Activated CD4-positive, CD25-positive, alpha-beta regulatory T cell treated with anti-CD3 and anti-CD28 coated beads, Interleukin-2, amount 50 U/mL, for 24 hours (primary cell): ENCODE measurements at regions not wholly inside any gene's neighbourhood (a gene's known extent, or its start where the extent isn't known, plus 50 kb on each side); places are given as distances from the start of the nearest gene placed in this dataset.
"Not testable (repeated sequence)": the region's sequence is repeated elsewhere in the genome, so short reads cannot be mapped to it uniquely, and the experiment has no call there.

Experiments used
- ATAC-seq, 2 donors: fragments of 150-1000 bp; cut with Tn5 transposase; one replicate each; pipeline ENCODE4 v1.10.0; 2021; ENCODE audit warnings: mild to moderate bottlenecking in 1 of 2, moderate library complexity in 1 of 2

DNA sequence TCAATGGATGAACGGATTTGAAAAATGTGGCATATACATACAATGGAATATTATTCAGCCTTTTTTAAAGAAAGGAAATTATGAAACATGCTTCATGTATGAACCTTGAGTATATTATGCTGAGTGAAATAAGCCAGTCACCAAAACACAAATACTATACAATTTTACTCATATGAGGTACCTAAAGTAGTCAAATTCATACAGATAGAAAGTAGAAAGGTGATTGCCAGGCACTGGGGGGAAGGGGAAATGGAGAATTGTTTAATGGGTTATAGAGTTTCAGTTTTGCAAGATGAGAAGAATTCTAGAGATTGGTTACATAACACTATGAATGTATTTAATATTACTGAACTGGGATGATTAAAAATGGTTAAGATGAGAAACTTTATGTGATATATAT lies 171.4 kb downstream of the TMTC3 start:
- ATAC-seq: peak; percentile 17 to 24

DNA sequence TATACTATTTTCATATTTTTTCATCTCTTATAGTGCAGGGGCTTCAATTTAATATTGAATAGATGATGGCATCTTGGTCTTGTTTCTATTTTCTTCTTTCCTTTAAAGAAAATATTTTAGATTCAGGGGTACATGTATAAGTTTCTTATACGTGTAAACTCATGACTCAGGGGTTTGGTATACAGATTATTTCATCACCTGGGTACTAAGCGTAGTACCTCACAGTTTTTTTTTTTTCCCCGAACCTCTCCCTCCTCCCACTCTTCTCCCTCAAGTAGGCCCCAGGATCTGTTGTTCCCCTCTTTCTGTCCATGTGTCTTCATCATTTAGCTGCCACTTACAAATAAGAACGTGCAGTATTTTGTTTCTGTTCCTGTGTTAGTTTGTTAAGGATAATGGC lies 172.6 kb downstream of the TMTC3 start:
- ATAC-seq: no peak

DNA sequence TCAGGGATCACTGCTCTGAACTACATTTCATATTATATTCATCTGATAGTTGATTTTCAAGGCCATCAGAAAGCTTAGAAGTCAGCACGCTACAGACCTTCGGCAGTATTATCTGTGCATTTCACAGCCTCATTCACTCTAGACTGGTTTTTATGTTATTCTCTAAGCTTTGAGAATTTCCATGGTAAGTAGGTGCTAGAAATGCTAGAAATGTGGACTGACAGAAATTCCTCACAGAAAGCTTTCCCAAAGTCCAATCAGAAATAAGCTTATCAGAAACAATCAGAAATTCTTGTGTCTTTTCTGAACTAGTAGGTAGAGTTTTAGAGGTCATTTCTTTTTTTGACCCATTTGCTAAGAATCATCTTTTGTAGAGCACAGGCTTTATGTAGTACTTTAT lies 176.6 kb downstream of the TMTC3 start:
- no peak for ATAC-seq

DNA sequence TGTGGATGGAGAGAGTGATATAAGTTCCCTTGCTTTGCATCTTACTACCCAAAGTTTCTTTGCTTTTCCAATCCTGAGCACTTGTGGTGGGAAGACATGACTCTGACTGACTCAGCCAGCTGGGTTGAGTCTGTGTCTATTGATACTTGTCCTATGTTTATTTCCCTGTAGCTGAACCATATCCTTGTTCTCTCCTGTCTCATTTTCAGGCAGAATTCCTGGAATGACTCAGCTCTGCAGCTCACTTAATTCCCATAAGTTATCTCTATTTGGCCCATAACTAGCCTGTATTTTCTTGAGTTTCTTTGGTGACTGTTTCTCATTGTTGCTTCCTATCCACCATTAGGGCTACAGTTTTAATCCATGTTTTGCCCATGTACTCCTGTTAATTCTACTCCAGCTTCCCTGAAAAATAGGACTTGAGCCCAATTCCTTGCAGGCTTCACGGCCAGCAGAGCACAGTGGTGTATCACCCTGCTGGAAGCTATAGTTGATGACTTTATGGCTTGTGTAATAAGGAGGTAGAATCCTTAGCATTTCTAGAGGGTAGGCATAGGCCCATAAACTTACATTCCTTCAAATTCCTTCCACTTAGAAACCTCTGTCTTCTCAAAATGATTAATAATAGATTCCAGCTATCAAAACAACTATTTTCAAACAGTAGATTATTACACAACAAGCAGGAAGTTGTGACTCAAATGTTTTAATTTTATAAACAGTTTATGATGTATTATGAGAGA lies 183.1 kb downstream of the TMTC3 start:
- ATAC-seq: no peak

DNA sequence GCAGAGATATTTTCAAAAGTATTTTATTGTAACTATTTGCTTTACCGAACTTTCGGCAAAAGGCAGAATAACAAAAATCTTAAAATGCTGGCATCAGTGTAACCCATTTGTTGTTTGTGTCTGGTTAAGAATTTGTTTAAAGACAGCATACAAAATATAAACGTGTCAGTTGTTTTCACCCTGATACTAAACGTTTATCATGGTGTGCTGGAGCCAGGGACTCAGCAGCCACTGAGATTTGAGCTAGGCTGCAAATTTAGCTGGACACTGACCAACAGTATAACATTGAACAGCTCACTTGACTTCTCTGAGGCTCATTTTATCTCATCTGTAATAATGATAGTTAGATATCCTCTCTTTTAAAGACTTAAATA lies 183.7 kb downstream of the TMTC3 start:
- no peak for ATAC-seq

DNA sequence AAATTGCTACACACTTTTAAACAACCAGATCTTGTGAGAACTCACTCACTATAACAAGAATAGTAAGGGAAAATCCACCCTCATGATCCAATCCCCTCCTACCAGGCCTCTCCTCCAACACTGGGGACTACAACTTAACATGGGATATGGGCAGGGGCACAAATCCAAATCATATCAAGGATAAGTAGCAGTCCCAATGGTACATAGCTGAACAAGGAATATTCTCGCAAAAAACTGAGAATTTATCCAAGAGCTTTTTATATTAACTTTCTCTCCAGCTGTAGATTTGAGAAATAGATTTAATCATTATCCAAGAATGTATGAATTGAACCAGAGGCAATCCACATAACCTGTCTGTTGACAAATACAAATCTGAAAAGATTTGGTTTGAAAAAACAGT lies 185.2 kb downstream of the TMTC3 start:
- no peak for ATAC-seq

DNA sequence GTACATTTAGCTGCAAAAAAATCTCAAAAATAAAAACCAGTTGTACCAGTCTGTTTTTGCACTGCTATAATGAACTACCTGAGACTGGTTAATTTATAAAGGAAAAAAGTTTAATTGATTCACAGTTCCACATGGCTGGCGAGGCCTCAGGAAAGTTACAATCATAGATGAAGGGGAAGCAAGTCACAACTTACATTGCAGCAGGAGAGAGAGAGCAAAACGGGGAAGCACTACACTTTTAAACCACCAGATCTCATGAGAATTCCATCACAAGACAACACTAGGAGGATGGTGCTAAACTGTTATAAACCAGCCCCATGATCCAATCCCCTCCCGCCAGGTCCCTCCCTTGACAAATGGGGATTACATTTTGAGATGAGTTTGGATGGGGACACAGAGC lies 186.0 kb downstream of the TMTC3 start:
- no peak for ATAC-seq

DNA sequence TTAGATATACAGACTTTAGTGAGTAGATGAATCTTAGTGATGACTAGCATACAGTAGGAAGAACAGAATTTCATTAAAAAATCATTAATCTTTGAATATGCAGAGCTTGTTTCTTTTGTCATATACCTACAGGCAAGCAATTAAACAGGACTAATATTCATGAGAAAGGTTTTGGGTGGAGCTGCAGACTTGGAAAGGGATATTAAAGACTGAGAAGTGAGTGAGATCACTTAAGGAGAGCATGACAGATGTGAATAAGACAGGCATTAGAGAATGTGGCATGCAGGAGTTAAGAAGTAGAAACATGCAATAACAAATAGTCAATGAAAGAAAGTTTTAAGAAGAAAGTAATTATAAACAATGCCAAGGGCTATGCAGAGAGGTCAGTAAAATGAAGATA lies 187.7 kb downstream of the TMTC3 start:
- ATAC-seq: no peak

DNA sequence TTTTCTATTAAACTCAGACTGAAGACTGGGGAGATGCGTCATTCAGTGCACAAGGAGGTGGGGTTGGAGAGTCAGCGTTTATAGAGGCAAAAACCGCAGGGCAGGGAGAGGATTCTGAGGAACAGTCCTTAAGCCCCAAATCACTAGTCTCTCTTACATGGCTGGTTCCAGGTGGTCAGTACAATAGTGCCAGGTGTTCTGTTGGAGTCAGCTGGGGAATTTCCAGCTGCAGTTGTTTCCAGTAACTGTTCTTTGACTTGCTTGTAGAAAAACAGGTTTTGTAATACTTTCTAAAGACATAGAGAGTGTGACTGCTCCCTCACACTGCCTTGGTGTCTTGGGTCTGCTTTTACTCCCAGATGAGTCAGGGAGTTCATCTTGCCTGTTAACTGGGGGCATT lies 192.2 kb downstream of the TMTC3 start:
- ATAC-seq: no peak

DNA sequence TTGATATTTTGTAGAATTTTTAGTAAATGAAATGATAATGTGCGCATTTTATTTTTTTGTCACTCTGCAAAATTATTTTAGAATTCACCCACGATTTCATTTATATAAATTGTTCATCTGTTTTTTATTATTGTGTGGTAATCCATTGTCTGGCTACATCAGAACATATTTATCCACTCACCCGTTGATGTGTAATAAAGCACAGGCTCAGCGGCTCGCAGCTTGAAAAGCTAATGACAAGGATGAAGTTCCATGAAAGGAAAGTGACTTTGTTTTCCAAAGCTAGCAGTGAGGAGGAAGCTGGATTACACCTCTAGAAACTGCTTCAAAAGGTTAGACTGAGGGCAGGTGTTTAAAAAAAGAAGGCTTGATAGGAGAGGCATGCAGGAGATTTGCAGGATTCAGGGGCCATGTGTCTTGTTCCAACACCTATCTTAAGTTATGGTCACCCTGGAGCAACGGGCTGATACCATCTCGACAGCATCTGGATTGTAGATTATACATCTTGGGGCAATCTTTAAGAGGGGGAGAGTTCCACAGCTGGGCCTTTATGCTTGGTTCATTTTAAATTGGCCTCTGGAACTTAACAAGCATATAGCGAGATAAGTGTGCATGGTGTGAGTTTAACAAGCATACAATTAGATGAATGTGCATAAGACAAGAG lies 194.1 kb downstream of the TMTC3 start:
- no peak for ATAC-seq

DNA sequence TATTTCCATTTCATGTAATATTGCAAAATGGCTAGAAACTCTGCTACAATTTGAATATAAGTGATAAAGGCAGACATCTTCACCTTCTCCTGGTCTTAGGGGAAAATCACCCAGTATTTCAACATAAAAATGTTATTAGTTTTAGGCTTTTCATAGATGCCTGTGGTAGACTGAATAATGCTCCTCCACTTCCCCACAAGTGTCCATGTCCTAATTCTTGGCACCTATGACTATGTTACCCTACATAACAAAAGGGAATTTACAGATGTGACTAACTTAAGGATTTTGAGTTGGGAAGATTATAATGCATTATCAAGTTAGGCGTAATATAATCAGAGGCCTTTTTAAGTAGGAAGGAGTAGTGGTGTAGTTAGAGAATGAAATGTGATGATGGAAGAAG lies 196.4 kb downstream of the TMTC3 start:
- ATAC-seq: no peak

DNA sequence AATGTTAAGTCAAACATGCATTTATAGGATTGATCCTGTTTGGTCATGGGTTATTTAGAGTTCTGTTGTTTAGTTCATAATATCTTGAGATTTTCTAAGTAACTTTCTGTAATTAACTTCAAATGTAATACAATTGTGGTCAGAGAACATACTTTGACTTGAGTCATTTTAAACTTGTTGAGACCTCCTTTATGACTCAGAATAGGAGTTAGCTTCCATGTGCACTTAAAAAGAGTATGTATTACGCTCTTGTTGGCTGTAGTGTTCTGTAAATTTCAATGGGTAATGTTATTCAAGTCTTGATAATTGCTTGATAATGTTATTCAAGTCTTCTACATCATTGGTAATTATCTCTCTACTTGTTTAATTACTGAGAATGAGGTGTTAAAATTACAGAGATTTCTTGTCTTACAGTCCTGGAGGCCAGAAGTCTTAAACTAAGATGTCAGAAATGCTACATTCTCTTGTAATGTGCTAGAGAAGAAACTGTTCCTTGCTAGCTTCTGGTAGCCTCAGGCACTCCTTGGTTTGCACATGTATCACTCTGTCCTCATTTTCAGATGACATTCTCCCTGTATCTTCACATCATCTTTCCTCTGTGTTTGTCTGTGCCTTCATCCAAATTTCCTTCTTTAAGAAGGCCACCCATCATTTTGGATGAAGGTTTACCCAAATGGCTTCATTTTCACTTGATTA lies 197.3 kb downstream of the TMTC3 start:
- peak in 1 of 2 donors; percentile 35 for ATAC-seq

DNA sequence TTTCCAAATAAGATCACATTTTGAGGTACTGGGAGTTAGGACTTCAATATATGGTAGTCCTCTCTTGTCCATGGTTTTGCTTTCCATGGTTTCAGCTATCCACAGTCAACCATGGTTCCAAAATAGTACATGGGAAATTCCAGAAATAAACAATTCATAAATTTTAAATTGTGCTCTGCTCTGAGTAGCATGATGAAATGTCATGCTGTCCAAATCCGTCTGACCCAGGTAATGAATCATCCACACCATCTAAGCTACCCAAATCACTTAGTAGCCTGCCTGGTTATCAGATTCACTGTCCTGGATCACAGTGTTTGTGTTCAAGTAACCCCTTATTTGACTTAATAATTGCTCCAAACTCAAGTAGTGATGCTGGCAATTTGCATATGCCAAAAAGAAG lies 197.9 kb downstream of the TMTC3 start:
- ATAC-seq: no peak

DNA sequence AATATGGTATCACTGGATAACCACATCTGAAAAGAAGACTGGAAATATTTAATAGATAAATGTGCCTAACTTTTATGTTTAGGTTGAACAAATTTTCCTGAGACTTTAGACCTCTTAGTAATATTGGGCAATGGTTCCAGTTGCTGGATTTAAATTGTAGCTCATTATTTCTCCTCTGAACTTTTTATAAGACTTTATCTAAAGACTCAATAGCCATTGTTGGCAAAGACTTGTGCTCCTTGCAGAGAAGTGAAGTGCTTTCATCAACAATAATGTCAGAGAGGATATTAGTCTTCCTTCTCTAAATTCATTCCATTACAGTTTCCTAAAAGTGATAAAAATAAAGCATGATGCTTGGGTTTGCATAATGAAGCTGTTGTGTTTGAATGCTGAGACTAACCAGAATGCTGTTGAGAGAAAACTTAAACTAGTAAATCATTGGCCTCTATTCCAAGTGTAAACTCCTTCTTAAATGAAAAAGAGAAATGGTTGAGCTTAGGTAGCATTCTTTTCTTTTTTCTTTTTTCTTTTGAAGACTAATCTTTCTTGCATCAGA lies 200.2 kb downstream of the TMTC3 start:
- no peak for ATAC-seq

DNA sequence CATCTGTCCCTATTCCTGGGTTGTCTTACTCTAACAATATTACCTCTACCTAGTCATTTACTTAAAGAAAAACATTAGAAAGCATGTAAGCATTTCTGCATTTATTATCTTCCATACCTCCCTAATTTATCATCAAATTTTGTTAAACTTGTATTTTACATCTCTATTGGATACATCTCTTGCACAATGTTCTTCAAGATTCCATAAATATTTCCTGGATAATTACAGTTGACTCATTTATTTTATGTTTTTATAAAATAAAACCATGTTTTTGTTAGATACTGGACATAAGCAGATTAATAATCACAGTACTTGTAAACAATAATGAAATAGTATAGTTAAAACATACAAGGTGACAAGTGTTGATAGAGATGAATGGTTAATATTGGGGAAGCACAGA lies 209.0 kb downstream of the TMTC3 start:
- ATAC-seq: no peak

DNA sequence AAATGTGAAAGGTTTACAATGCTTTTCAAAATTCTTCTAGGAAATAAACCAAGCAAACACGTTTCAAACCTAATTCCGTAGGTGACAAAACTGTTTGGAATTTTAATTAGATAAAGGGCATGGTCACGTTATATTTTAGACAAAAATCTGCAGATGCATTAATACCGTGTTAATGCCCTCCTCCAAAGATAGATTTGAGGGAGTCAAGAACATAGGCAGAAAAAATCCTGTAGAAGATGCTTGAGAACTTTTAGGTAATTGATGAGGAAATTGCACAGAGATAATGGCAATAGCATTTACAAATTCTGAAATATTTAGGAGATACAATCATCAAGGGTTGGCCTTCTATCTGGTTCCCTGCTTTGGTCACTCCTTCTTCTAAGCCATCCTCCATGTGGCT lies 212.6 kb downstream of the TMTC3 start:
- ATAC-seq: no peak

DNA sequence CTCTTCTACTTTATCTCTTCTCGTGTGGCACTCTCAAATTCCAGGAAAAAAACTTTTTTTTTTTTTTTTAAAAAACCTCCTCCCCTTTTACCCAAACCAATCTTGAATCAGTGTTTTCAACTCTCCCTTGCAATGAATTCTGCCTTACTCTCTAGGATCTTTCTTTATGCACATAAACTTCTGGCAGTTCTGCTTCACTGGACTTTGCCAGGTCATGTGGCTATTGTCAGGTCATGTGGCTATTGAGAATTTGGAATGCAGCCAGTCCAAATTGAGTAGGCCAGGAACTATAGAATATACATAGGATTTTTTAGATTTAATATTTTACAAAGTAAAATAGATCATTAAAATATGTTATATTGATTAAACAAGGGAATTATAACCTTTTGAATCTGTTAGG lies 218.2 kb downstream of the TMTC3 start:
- no peak for ATAC-seq

DNA sequence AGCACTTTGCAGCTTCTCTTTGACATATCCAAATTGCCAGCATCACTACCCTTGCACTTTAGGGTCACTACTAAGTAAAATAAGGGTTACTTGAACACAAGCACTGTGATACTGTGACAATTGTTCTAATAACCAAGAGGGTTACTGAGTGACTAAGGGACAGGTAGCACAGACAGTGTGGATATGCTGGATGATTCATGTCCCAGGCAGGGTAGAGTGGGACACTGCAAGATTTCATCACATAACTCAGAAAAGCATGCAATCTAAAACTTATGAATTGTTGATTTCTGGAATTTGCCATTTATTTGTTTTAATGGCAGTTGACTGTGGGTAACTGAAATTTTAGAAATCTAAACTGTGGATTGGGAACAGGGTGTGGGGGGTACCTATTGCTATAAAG lies 218.8 kb downstream of the KITLG start:
- no peak for ATAC-seq

DNA sequence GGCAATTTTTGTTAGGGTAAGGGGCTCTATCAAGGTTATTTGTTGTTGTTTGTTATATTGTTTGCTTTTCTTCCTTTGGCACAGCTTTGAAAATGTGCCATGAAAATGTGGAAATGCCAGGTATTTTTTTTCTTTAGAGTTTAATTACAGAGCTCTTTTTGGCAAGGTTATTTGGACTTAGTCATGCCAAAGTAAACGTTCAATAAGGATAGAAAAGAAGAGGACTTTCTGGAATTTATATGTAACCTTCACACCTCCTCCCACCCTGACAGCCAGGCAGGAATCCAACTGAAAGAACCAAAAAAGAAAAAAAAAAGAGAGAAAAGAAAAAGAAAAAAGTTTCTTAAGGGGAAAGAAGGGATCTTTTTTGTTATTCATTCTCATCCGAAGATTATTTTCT lies 217.8 kb downstream of the KITLG start:
- no peak for ATAC-seq

DNA sequence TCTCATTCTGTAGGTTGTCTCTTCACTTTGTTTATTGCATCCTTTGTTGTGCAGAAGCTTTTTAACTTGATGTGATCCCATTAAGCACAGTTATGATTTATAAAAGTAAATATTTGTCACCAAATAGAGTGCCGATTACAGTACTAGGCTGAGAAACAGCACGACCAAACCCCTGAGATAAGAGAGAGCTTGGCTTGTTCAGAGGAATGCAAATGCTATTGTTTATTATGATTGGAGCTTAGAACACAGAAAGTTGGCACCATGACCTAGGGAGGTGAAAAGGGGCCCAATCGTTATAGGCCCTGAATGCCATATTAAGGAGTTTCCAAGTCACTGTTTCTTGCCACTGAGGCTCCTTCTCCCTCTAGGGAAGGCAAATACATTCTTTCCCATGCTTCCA lies 214.9 kb downstream of the KITLG start:
- ATAC-seq: no peak

DNA sequence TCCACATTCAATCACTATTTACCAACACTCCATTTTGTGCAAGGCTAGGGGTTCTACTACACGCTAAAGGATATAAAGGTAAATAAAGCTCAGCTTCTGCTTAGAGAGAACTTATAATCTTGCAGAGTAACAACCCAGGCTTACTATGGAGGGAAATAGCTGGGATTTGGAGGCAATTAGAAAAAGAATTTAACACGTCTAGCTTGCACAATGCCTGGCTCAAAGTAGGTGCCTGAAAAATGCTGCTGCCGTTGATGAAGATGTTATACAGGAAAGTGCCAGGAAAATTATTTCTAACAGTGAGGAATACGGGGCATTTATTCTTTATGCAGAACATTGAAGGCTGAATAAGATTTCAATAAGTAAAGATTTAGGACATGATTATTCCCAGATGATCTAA lies 214.2 kb downstream of the KITLG start:
- ATAC-seq: no peak

DNA sequence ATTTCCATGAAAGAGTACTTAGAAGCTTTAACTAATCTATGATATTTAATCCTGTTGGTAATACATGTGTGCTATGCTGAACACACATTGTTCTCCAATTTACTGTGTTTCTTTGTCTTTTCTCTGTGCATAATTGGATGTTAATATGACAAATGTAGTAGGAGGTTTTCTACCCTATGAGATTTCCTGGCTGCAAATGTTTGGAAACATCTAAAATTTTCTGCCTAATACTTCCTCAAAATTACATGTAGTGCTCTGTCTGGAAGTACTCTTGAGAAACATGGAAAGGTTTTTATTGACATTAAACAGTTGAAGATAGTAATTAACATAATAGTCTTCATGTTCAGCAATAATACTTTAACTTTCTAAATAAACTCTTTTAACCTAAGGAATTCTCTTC lies 213.0 kb downstream of the KITLG start:
- ATAC-seq: no peak

DNA sequence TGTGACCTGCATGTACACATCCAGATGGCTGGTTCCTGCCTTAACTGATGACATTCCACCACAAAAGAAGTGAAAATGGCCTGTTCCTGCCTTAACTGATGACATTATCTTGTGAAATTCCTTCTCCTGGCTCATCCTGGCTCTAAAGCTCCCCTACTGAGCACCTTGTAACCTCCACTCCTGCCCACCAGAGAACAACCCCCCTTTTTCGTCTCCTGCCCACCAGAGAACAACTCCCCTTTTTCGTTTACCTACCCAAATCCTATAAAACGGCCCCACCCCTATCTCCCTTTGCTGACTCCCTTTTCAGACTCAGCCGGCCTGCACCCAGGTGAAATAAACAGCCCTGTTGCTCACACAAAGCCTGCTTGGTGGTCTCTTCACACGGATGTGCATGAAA lies 212.2 kb downstream of the KITLG start:
- not testable (repeated sequence) for ATAC-seq
